ENCODE measurements at regions not wholly inside any gene's neighbourhood (a gene's known extent, or its start where the extent isn't known, plus 50 kb on each side); places are given as distances from the start of the nearest gene placed in this dataset.

GRCh38 chr17:34107019-34107418 is 148.1 kb upstream of the CCL2 start:
- no peak for DNase-seq
- Histone ChIP-seq H3K4me3 (no peak overlapping the region), H3K4me1 (no peaks in the 10 kb centered on the region), H3K36me3 (ENCODE audit: low read depth, missing control alignments) (no peaks in the 10 kb centered on the region), H3K9me3 (no peaks in the 10 kb centered on the region), H3K27ac (no peak overlapping the region), H3K27me3 (no peaks in the 10 kb centered on the region)
- WGBS, 2 donors = 82 to 92% methylated on average over 2 of the region's 2 CpGs
- TF ChIP-seq, protein P1, sequence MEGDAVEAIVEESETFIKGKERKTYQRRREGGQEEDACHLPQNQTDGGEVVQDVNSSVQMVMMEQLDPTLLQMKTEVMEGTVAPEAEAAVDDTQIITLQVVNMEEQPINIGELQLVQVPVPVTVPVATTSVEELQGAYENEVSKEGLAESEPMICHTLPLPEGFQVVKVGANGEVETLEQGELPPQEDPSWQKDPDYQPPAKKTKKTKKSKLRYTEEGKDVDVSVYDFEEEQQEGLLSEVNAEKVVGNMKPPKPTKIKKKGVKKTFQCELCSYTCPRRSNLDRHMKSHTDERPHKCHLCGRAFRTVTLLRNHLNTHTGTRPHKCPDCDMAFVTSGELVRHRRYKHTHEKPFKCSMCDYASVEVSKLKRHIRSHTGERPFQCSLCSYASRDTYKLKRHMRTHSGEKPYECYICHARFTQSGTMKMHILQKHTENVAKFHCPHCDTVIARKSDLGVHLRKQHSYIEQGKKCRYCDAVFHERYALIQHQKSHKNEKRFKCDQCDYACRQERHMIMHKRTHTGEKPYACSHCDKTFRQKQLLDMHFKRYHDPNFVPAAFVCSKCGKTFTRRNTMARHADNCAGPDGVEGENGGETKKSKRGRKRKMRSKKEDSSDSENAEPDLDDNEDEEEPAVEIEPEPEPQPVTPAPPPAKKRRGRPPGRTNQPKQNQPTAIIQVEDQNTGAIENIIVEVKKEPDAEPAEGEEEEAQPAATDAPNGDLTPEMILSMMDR (IDR thresholded peaks at IDR 0.05) = no peak
- TF ChIP-seq POLR2A (IDR thresholded peaks at IDR 0.05) = no peak
- intact Hi-C loops (cut with DNase I; ENCODE audit: low total_unique reads) = no loop called here

DNA sequence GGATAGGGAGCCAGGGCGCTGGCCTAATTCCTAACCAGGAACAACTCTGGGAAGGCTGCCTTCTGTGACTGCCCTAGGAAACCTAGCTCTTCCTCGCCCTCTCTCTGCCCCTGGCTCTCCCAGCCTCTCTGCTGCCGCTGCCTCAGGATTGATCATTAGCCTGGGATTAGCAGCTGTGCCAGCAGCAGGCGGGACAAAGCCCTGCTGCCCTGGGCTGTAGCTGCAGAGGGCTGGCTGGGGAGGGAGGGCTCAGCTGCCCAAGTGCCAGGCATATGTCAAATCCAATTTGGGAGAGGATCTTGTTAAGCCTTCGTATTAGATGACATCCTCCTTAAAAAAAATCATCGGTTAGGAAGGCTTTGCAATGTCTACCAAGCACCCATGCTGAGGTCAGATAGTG is 144.8 kb upstream of the CCL2 start:
- H3K9me3 ChIP-seq = no peaks in the 10 kb centered on the region
- no peak overlapping the region for H3K4me3 ChIP-seq
- DNase-seq = no peak
- intact Hi-C loops (cut with DNase I; ENCODE audit: low total_unique reads) = no loop called here
- no peaks in the 10 kb centered on the region for H3K27me3 ChIP-seq
- 62 to 69% methylated on average over 6 of the region's 6 CpGs for WGBS, 2 donors
- H3K36me3 ChIP-seq (ENCODE audit: low read depth, missing control alignments) = no peaks in the 10 kb centered on the region
- no peaks in the 10 kb centered on the region for H3K4me1 ChIP-seq
- no peak for TF ChIP-seq POLR2A (IDR thresholded peaks at IDR 0.05)
- TF ChIP-seq, protein P1 (IDR thresholded peaks at IDR 0.05) = no peak
- H3K27ac ChIP-seq = no peak overlapping the region

DNA sequence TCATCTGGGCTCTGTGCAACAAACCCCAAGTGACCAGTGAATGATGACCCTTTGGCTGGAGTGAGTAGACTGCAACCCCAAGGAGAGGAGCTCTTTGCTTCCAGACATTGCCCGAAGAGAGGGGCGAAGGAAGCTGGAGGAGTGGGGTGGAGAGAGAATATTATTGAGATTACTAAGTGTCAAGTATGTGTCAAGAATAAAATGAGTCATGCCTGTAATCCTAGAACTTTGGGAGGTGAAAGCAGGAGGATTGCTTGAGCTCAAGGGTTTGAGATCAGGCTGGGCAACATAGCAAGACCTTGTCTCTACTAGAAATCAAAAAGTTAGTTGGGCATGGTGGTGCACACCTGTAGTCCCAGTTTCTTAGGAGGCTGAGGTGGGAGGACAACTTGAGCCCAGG is 142.0 kb upstream of the CCL2 start:
- Histone ChIP-seq H3K4me3 (no peak overlapping the region), H3K27ac (no peak overlapping the region), H3K27me3 (no peaks in the 10 kb centered on the region), H3K4me1 (no peaks in the 10 kb centered on the region), H3K9me3 (no peaks in the 10 kb centered on the region), H3K36me3 (ENCODE audit: low read depth, missing control alignments) (no peaks in the 10 kb centered on the region)
- WGBS, 2 donors = 92 to 93% methylated on average over 2 of the region's 2 CpGs
- DNase-seq = no peak
- TF ChIP-seq POLR2A (IDR thresholded peaks at IDR 0.05) = no peak
- TF ChIP-seq, protein P1 (IDR thresholded peaks at IDR 0.05) = no peak
- intact Hi-C loops (cut with DNase I; ENCODE audit: low total_unique reads) = no loop called here

DNA sequence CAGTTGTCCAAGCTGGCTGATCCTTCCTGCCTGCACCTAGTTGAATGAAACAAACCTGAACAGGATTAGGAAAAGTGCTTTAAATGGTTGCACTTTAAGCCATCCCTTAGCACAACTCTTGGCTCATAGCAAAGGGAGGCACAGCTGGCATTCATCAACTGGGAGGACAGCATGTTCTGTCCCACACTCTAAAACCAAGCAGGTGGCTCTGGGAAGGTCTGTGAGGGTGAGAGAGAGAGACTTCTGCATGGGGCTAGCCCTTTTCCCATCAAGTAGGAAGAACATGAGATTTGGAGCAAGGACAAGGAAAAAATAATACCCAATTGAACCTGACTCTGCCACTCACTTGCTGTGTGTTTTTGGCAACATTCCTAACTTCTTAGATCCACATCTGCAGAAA is 140.9 kb upstream of the CCL2 start:
- H3K27ac ChIP-seq = no peak overlapping the region
- no peaks in the 10 kb centered on the region for H3K4me1 ChIP-seq
- DNase-seq = no peak
- TF ChIP-seq POLR2A (IDR thresholded peaks at IDR 0.05) = no peak
- TF ChIP-seq, protein P1 (IDR thresholded peaks at IDR 0.05) = no peak
- H3K4me3 ChIP-seq = no peak overlapping the region
- intact Hi-C loops (cut with DNase I; ENCODE audit: low total_unique reads) = no loop called here
- no peaks in the 10 kb centered on the region for H3K36me3 ChIP-seq (ENCODE audit: low read depth, missing control alignments)
- no peaks in the 10 kb centered on the region for H3K27me3 ChIP-seq
- H3K9me3 ChIP-seq = no peaks in the 10 kb centered on the region

DNA sequence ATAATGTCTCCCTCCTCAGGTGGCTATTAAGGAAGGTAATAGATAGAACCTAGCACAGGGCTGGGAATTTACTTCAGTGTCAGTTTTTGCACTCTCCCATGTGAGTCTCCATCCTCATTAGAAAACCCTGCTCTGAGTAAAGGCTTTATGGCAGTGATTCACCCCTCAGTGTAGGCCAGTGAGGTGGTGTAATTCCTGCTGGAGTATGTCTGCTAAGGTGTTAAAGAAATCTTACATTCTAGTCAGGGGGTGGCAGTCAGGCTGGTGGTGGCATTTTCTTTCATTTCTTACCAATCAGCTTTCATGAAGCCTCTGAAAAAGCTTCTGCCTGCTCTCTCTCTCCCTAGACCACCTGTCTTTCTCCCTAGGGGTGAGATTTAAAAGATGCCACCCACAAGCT is 138.8 kb upstream of the CCL2 start:
- no peak for DNase-seq

More for the DNA sequence above, 138.8 kb upstream of the CCL2 start:
- H3K36me3 ChIP-seq (ENCODE audit: low read depth, missing control alignments) = no peaks in the 10 kb centered on the region
- TF ChIP-seq, protein P1 (IDR thresholded peaks at IDR 0.05) = no peak
- TF ChIP-seq POLR2A (IDR thresholded peaks at IDR 0.05) = no peak
- no peaks in the 10 kb centered on the region for H3K9me3 ChIP-seq
- intact Hi-C loops (cut with DNase I; ENCODE audit: low total_unique reads) = no loop called here
- no peak overlapping the region for H3K4me3 ChIP-seq
- H3K27me3 ChIP-seq = no peaks in the 10 kb centered on the region
- no peaks in the 10 kb centered on the region for H3K4me1 ChIP-seq
- H3K27ac ChIP-seq = no peak overlapping the region

Measured in testis (tissue), 2 donors.